ENCODE measurements at regions not wholly inside any gene's neighbourhood (a gene's known extent, or its start where the extent isn't known, plus 50 kb on each side); places are given as distances from the start of the nearest gene placed in this dataset.

- Mint-ChIP-seq H3K27me3 (no peaks in the 10 kb centered on the region), H3K4me3 (ENCODE audit: low read depth) (no peak overlapping the region), H3K36me3 (ENCODE audit: insufficient read depth) (no peaks in the 10 kb centered on the region), H3K9me3 (ENCODE audit: low read depth) (no peaks in the 10 kb centered on the region), H3K27ac (no peak overlapping the region), H3K4me1 (ENCODE audit: low read depth) (no peaks in the 10 kb centered on the region)
- no peak for TF ChIP-seq CTCF (IDR thresholded peaks at IDR 0.05; ENCODE audit: unreplicated experiment)
- DNase-seq (ENCODE audit: low spot score, unreplicated experiment) = no peak
Measured at GRCh38 chr1:238377280-238377919, 486.7 kb upstream of the ZP4 start.

GRCh38 chr1:238370599-238370998 is 479.9 kb upstream of the ZP4 start:
- Mint-ChIP-seq H3K4me1 (ENCODE audit: low read depth) (no peaks in the 10 kb centered on the region), H3K4me3 (ENCODE audit: low read depth) (no peak overlapping the region), H3K9me3 (ENCODE audit: low read depth) (no peaks in the 10 kb centered on the region), H3K27ac (no peak overlapping the region), H3K36me3 (ENCODE audit: insufficient read depth) (no peaks in the 10 kb centered on the region), H3K27me3 (no peaks in the 10 kb centered on the region)
- DNase-seq (ENCODE audit: low spot score, unreplicated experiment) = no peak
- TF ChIP-seq CTCF (IDR thresholded peaks at IDR 0.05; ENCODE audit: unreplicated experiment) = no peak

- H3K27ac Mint-ChIP-seq = no peak overlapping the region
- no peak overlapping the region for H3K4me3 Mint-ChIP-seq (ENCODE audit: low read depth)
- TF ChIP-seq CTCF (IDR thresholded peaks at IDR 0.05; ENCODE audit: unreplicated experiment) = no peak
- H3K4me1 Mint-ChIP-seq (ENCODE audit: low read depth) = peaks cover 6% of the 10 kb centered on the region
- H3K9me3 Mint-ChIP-seq (ENCODE audit: low read depth) = peaks cover 4% of the 10 kb centered on the region
- no peaks in the 10 kb centered on the region for H3K36me3 Mint-ChIP-seq (ENCODE audit: insufficient read depth)
- DNase-seq (ENCODE audit: low spot score, unreplicated experiment) = no peak
- H3K27me3 Mint-ChIP-seq = no peaks in the 10 kb centered on the region
Measured at GRCh38 chr1:238364214-238364892, 473.6 kb upstream of the ZP4 start.

- no peak for TF ChIP-seq CTCF (IDR thresholded peaks at IDR 0.05; ENCODE audit: unreplicated experiment)
- no peak overlapping the region for H3K27ac Mint-ChIP-seq
- no peak for DNase-seq (ENCODE audit: low spot score, unreplicated experiment)
- no peaks in the 10 kb centered on the region for H3K36me3 Mint-ChIP-seq (ENCODE audit: insufficient read depth)
- no peak overlapping the region for H3K4me3 Mint-ChIP-seq (ENCODE audit: low read depth)
- H3K9me3 Mint-ChIP-seq (ENCODE audit: low read depth) = peaks cover 4% of the 10 kb centered on the region
- peaks cover under 1% of the 10 kb centered on the region for H3K27me3 Mint-ChIP-seq
- H3K4me1 Mint-ChIP-seq (ENCODE audit: low read depth) = peaks cover 6% of the 10 kb centered on the region
Measured at GRCh38 chr1:238360474-238360873, 469.8 kb upstream of the ZP4 start.

GRCh38 chr1:238350471-238350870 is 459.7 kb upstream of the ZP4 start:
- Mint-ChIP-seq H3K9me3 (ENCODE audit: low read depth) (peaks cover 16% of the 10 kb centered on the region), H3K4me3 (ENCODE audit: low read depth) (no peak overlapping the region), H3K27me3 (peaks cover 2% of the 10 kb centered on the region), H3K4me1 (ENCODE audit: low read depth) (peaks cover 10% of the 10 kb centered on the region), H3K27ac (no peak overlapping the region), H3K36me3 (ENCODE audit: insufficient read depth) (peaks cover 4% of the 10 kb centered on the region)
- no peak for TF ChIP-seq CTCF (IDR thresholded peaks at IDR 0.05; ENCODE audit: unreplicated experiment)
- no peak for DNase-seq (ENCODE audit: low spot score, unreplicated experiment)

Measured in progenitor cell of endocrine pancreas (in vitro differentiated cells).